ENCODE measurements at regions not wholly inside any gene's neighbourhood (a gene's known extent, or its start where the extent isn't known, plus 50 kb on each side); places are given as distances from the start of the nearest gene placed in this dataset.
"Not testable (repeated sequence)": the region's sequence is repeated elsewhere in the genome, so short reads cannot be mapped to it uniquely, and the experiment has no call there.

- Histone ChIP-seq H3K27ac (no peak overlapping the region), H3K4me1 (no peaks in the 10 kb centered on the region), H3K4me3 (no peak overlapping the region), H3K27me3 (no peaks in the 10 kb centered on the region), H3K9me3 (peaks cover 0 to 8% (median 0%) of the 10 kb centered on the region in 4 donors), H3K36me3 (no peaks in the 10 kb centered on the region)
- DNase-seq (ENCODE audit: low spot score in 2 of 2), result no peak
- TF ChIP-seq CTCF (IDR thresholded peaks at IDR 0.05), result no peak
- TF ChIP-seq EP300 (IDR thresholded peaks at IDR 0.05), result no peak
- no peak for TF ChIP-seq POLR2A (IDR thresholded peaks at IDR 0.05)
- 68 to 72% methylated on average over 3 of the region's 3 CpGs for WGBS, 2 donors
Measured at GRCh38 chr6:111943266-111943665, 70.0 kb upstream of the FYN start.

- Histone ChIP-seq H3K36me3 (no peaks in the 10 kb centered on the region), H3K4me3 (no peak overlapping the region), H3K27me3 (no peaks in the 10 kb centered on the region), H3K4me1 (no peaks in the 10 kb centered on the region), H3K9me3 (peaks cover 0 to 8% (median 0%) of the 10 kb centered on the region in 4 donors), H3K27ac (no peak overlapping the region)
- 70 to 88% methylated on average over 3 of the region's 3 CpGs for WGBS, 2 donors
- TF ChIP-seq CTCF (IDR thresholded peaks at IDR 0.05) (no peak), EP300 (IDR thresholded peaks at IDR 0.05) (no peak), POLR2A (IDR thresholded peaks at IDR 0.05) (no peak)
- DNase-seq (ENCODE audit: low spot score in 2 of 2), result no peak
Measured at GRCh38 chr6:111943726-111944125, 70.5 kb upstream of the FYN start.

- TF ChIP-seq POLR2A (IDR thresholded peaks at IDR 0.05), result no peak
- no peak for TF ChIP-seq CTCF (IDR thresholded peaks at IDR 0.05)
- no peak for TF ChIP-seq EP300 (IDR thresholded peaks at IDR 0.05)
- no peak for DNase-seq (ENCODE audit: low spot score in 2 of 2)
- H3K36me3 ChIP-seq, result no peaks in the 10 kb centered on the region
- 93 to 96% methylated on average over 2 of the region's 2 CpGs for WGBS, 2 donors
- no peaks in the 10 kb centered on the region for H3K4me1 ChIP-seq
- peaks cover 0 to 8% (median 0%) of the 10 kb centered on the region in 4 donors for H3K9me3 ChIP-seq
- no peak overlapping the region for H3K27ac ChIP-seq
- no peaks in the 10 kb centered on the region for H3K27me3 ChIP-seq
- no peak overlapping the region for H3K4me3 ChIP-seq
Measured at GRCh38 chr6:111944541-111944940, 71.3 kb upstream of the FYN start.

- no peak for DNase-seq (ENCODE audit: low spot score in 2 of 2)
- 83 to 89% methylated on average over 3 of the region's 3 CpGs for WGBS, 2 donors
- Histone ChIP-seq H3K4me3 (no peak overlapping the region), H3K27ac (no peak overlapping the region), H3K27me3 (no peaks in the 10 kb centered on the region), H3K4me1 (peaks cover 0 to 14% (median 0%) of the 10 kb centered on the region in 4 donors), H3K9me3 (no peaks in the 10 kb centered on the region), H3K36me3 (no peaks in the 10 kb centered on the region)
- TF ChIP-seq CTCF (IDR thresholded peaks at IDR 0.05) (no peak), EP300 (IDR thresholded peaks at IDR 0.05) (no peak), POLR2A (IDR thresholded peaks at IDR 0.05) (no peak)
Measured at GRCh38 chr6:111949546-111949945, 76.3 kb upstream of the FYN start.

- not testable (repeated sequence) for DNase-seq (ENCODE audit: low spot score in 2 of 2)
Measured at GRCh38 chr6:111949984-111950383, 76.7 kb upstream of the FYN start.

More at GRCh38 chr6:111949984-111950383, 76.7 kb upstream of the FYN start:
- H3K27me3 ChIP-seq, H3K27ac ChIP-seq, H3K9me3 ChIP-seq, H3K4me3 ChIP-seq, H3K36me3 ChIP-seq: not testable (repeated sequence)
- 55 to 65% methylated on average over 3 of the region's 3 CpGs for WGBS, 2 donors
- peaks cover 0 to 14% (median 0%) of the 10 kb centered on the region in 4 donors for H3K4me1 ChIP-seq

All from tibial nerve (tissue), 4 donors.